ENCODE measurements at regions not wholly inside any gene's neighbourhood (a gene's known extent, or its start where the extent isn't known, plus 50 kb on each side); places are given as distances from the start of the nearest gene placed in this dataset.
"Not testable (repeated sequence)": the region's sequence is repeated elsewhere in the genome, so short reads cannot be mapped to it uniquely, and the experiment has no call there.

DNA sequence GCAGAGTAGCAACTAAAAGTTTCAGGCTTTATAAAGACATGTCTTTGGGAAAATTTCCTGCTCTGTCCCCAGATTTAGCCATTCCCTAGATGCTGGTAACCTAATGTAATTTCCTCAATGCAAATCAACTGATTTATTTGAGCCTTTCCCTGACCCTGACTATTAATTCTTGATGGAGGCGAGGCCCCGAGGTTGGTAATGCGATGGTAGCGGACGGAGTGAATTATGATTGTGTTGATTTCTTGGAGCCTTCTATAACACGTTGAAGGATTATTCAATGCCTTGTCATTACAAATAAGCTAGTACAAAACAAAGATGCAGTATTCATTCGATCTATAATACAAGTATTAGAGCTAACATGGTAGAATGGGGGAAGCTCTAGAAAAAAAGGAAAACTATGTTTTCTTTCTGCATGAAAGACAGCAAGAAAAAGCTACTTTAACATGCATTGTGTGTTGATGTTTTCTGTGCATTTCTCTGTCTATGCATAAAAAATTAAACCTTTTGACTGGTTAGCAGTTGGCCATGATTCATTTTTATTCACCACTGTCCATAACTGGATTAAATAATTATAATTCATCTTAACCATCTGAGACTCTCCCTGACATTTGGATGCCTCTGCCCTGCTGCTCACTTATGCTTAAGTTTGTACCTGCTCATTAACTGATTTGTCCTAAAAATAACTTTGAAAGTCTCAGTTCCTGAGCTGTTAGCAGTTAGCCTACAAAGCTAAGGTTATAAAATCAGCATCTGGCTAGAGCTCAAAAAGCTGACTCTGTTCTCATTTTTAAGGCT, 490.2 kb upstream of the NUDT12 start:
- DNase-seq = no peak

DNA sequence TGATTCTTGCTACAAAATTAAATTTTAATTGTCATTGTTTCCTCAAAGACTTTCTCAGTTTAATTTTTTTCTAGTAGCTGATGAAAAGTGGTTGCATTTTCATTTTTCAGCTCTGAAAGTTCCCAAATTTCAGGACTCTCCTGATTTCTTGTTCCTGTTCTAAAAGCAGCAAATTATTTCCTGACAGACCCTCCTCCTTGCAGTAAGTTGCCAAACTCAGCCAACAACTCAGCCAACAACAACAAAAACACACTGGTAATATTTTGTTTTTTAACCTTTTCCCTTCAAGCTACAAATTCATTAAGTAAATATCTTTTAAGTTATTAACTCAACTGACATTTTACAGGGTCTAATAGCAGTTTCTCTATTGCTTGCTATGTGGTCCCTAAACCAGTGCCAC, 487.8 kb upstream of the NUDT12 start:
- no peak for DNase-seq

- no peak for DNase-seq
Observed at GRCh38 chr5:104049752-104050151, 487.2 kb upstream of the NUDT12 start.

DNA sequence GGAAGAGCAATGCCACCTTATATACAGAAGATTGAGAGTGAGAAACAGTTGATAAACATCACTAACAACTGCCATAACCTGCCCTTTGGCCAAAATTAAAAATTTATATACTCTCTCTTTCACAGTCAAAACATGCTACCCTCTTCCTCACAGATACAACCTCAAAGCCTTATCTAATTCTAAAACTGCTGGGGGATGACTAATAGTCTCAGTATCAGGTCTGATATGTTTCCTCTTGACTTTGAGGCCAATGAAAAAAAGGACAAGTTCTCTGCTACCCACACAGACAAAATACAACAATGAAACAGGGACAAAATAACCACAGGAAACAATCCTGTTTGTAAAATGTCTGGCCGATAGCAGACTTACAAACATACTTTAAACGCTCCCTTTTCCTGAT, 485.6 kb upstream of the NUDT12 start:
- DNase-seq = no peak

- DNase-seq = no peak
Observed at GRCh38 chr5:104045987-104046386, 483.4 kb upstream of the NUDT12 start.

GRCh38 chr5:104039871-104040270, 477.3 kb upstream of the NUDT12 start:
- not testable (repeated sequence) for DNase-seq

DNA sequence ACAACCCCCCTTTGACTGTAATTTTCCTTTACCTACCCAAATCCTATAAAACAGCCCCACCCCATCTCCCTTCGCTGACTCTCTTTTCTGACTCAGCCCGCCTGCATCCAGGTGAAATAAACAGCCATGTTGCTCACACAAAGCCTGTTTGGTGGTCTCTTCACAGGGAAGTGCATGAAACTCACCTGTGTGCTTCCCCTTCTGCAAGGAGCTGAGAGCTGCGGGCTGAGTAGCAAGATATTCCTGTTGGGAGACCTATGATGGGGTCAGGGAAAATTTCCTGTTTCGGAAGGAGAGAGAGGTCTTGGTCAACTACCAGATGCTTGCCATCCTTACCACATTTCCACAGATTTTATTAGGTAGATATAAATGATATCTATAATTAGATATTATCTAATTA, 474.5 kb upstream of the NUDT12 start:
- DNase-seq = not testable (repeated sequence)

GRCh38 chr5:104033186-104033585, 470.6 kb upstream of the NUDT12 start:
- DNase-seq = not testable (repeated sequence)

GRCh38 chr5:104024538-104024937, 461.9 kb upstream of the NUDT12 start:
- no peak for DNase-seq

GRCh38 chr5:104023739-104024138, 461.1 kb upstream of the NUDT12 start:
- DNase-seq = no peak

DNA sequence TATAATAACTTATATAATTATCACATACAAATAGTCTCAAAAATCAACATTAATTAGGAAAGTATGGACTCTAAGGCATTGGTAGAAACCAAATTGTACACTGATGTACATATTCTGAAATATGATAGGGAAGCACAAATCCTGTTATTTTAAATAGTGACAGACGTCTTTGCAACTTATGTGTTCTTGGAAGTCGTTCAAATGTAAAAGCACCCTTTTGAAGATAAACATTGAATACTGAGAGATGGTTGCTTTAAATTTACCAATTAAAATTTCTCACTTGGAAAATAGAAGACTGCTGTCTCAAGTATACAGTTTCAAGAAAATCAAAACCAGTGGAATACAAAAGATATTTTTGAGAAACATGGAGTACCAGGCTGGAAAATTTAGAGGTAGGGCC, 457.4 kb upstream of the NUDT12 start:
- no peak for DNase-seq

DNA sequence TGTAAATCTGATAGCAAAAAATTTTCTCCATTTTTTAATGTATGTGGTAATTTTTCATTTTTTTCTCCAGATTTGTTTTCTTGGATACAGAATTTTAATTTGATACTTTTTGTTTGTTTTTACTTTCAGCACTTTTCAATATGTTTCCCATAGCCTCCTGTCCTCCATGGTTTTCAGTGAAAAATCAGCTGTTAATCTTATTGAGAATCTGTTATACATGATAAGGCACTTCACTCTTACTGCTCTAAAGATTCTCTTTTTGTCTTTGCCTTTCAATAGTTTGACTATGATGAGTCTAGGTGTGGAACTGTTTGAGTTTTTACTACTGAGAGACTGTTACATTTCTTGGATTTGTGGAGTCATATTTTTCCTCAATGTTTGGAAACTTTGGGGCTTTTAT, 455.7 kb upstream of the NUDT12 start:
- no peak for DNase-seq

DNA sequence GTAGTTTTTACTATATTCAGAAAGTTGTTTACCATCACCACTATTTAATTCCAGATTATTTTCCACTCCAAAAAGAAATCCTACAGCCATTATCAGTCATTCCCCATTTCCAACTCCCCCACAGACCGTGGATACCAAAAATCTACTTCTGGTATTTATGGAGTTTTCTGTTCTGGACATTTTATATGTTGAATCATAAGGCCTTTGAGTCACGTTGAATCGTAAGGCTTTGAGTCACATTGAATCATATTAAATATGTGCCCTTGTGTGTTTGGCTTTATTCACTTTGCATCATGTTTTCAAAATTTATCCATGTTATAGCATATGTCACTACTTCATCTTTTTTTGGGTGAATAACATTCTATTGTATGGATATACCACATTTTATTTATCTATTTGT, 454.1 kb upstream of the NUDT12 start:
- no peak for DNase-seq

- no peak for DNase-seq
Observed at GRCh38 chr5:104015765-104016164, 453.2 kb upstream of the NUDT12 start.

GRCh38 chr5:104002783-104003182, 440.2 kb upstream of the NUDT12 start:
- not testable (repeated sequence) for DNase-seq

DNA sequence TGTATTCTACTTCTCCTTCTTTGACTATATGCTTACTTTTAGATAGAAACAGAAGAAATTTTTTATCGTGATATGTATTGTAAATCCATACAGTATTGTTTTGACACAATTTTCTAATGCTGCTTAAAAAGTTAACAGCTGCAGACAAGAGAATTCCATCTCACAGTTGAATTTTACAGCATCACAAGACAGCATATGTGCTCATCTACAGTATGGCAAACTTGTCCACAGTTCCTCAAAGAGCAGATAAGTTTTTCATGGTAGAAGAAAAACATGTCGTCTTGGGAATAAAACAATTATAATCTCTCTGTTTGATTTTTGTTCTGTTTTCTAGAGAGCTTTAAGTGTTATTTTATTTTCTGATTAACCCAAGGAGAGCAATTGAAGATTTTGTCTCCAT, 438.5 kb upstream of the NUDT12 start:
- DNase-seq = no peak

GRCh38 chr5:103993031-103993430, 430.4 kb upstream of the NUDT12 start:
- no peak for DNase-seq

GRCh38 chr5:103990064-103990463, 427.5 kb upstream of the NUDT12 start:
- no peak for DNase-seq

- DNase-seq = no peak
Observed at GRCh38 chr5:103981592-103981991, 419.0 kb upstream of the NUDT12 start.

GRCh38 chr5:103973669-103974068, 411.1 kb upstream of the NUDT12 start:
- DNase-seq = no peak

DNA sequence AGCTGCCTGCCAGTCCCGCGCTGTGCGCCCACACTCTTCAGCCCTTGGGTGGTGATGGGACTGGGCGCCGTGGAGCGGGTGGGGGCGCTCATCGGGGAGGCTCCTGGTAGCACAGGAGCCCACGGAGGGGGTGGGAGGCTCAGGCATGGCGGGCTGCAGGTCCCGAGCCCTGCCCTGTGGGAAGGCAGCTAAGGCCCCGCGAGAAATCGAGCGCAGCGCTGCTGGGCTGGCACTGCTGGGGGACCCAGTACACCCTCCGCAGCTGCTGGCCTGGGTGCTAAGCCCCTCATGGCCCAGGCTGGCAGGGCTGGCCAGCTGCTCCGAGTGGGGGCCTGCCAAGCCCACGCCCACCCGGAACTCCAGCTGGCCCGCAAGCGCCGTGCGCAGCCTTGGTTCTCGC, 403.7 kb upstream of the NUDT12 start:
- DNase-seq = not testable (repeated sequence)

DNA sequence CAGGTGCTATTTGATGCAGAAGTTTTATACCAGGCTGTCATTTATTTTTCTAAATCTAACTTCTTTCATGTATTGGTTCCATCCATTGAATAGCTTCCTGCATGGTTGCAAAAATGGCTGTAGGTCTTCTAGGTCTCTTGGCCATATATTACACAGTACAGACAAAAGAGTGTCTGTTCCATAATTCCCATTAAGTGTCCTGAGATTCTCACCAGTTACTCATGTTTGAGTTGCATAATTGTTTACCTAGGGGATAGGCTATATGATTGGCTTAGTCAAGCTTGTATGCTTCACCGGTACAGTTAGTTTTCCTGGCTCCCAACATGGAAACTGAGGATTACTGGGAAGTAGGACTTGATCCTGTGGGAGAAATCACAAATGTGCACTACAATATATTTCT, 399.4 kb upstream of the NUDT12 start:
- no peak for DNase-seq

DNA sequence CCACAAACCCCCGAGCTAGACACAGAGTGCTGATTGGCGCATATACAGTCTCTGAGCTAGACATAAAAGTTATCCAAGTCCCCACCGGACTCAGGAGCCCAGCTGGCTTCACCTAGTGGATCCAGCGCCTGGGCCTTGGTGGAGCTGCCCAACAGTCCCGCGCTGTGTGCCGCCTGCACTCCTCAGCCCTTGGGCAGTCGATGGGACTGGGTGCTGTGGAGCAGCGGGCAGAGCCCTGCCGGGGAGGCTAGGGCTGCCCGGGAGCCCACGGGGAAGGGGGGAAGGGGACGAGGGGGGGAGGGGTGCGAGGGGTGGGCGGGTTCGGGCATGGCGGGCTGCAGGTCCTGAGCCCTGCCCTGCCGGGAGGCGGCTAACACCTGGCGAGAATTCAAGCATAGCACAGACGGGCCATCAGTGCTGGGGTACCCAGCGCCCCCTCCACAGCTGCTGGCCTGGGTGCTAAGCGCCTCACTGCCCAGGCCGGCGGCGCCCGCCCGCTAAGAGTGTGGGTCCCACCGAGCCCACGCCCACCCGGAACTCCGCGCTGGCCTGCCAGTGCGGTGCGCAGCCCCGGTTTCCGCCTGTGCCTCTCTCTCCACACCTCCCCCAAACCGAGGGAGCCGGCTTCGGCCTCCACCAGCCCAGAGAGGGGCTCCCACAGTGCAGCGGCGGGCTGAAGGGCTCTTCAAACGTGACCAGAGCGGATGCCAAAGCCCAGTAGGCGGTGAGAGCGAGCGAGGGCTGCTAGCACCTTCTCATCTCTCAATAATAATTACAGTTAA, 391.2 kb upstream of the NUDT12 start:
- DNase-seq = no peak

- no peak for DNase-seq
Observed at GRCh38 chr5:103951776-103952175, 389.2 kb upstream of the NUDT12 start.

Data from right kidney (tissue), 1 donor.